GM21529 (cell line): ENCODE measurements at regions not wholly inside any gene's neighbourhood (a gene's known extent, or its start where the extent isn't known, plus 50 kb on each side); places are given as distances from the start of the nearest gene placed in this dataset.

ENCODE experiments used
- ATAC-seq: cut with Tn5 transposase; IDR thresholded peaks from one replicate; pipeline ENCODE4 v1.9.1; 2021; ENCODE audit not compliant: unreplicated experiment

DNA sequence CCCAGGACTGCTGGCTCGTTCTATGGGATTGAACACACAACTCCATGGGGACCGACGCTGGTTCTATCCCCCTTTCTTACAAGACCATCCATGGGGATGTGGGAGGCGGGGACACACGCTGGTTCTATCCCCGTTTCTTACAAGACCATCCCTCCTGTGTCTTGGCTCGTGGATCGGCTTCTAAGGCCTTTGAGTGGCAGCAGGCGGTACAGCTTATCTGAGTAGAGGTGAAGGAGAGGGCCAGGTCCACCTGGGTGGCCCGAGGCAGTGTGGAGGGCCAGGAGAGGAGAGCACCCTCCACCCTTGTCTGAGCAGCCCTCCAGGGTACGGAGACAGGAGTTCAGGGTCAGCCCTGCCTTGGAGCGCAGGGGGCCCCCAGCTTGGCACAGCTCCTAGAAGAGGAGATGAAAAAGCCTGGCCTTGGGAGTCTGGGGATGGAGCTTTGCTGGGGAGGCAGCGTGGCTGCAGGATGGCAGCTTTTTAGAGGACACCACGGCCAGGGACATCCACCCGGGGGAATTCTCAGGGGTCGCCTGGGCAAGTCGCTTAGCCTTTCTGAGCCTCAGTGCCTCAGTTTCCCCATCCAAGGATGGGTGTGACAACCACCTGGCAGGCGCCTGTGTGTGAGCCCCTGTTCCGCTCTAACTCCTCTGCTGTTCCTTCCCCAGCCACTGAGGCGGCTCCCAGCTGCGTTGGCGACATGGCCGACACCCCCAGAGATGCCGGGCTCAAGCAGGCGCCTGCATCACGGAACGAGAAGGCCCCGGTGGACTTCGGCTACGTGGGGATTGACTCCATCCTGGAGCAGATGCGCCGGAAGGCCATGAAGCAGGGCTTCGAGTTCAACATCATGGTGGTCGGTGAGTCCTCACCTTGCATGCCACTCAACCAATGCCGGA, 341.0 kb downstream of the SEC14L1 start:
- ATAC-seq, result no peak

DNA sequence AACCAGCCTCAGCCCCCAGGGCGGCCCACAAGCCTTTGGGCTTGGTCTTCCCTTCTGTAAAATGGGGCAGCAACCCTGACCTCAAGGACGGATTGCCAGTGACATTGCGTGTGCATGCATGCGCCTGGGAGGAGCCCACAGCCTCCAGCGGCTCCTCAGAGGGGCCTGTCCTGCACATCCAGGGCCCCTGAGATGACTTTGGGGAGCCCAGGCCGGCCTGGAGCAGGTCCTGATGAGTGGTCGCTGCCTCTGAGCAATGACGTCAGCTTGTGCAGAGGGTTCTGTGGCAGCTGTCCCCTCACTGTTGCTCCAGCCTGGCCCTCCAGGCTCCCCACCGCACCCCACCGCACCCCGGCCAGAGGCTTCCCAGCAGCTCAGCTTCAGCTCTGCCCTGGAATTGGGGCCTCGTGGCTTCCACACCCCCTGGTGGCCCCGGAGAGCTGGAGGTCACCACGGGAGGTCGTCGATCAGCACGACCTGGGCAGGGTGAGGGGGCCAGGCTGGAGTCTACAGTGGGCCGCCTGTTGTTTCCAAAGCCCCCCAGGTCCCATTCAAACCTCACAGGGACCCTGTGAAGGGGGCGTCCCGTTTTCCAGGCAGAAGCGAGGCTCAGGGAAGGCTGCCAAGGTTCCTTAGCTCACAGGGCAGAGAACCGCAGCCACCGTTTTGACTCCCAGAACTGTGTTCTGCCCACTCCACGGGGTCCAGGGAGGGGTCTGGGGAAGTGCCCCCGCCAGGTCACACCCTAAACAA, 341.8 kb downstream of the SEC14L1 start:
- no peak for ATAC-seq

- ATAC-seq, result no peak
These were observed 342.4 kb downstream of the SEC14L1 start for GRCh38 chr17:77483128-77483598.

- ATAC-seq, result no peak
These were observed 343.3 kb downstream of the SEC14L1 start for GRCh38 chr17:77484111-77484510.

GRCh38 chr17:77485089-77485833, 344.5 kb downstream of the SEC14L1 start:
- ATAC-seq, result no peak

DNA sequence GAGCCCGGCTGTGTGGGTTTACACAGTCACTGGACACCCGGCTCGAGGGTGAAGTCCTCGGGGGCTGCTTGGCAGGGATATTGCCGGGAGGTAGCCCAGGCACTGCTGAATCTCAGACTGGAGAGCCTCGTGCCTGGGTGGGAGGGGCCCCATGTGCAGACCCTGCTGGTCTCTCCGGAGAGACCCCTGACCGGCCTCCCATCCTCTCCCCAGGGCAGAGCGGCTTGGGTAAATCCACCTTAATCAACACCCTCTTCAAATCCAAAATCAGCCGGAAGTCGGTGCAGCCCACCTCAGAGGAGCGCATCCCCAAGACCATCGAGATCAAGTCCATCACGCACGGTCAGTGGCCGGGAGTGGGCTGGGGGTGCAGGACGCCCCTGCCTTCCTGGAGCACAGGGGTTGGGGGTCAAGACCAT, 346.5 kb downstream of the SEC14L1 start:
- ATAC-seq, result no peak

- ATAC-seq, result no peak
These were observed 347.1 kb downstream of the SEC14L1 start for GRCh38 chr17:77487677-77488530.

GRCh38 chr17:77488531-77489238, 347.9 kb downstream of the SEC14L1 start:
- no peak for ATAC-seq

DNA sequence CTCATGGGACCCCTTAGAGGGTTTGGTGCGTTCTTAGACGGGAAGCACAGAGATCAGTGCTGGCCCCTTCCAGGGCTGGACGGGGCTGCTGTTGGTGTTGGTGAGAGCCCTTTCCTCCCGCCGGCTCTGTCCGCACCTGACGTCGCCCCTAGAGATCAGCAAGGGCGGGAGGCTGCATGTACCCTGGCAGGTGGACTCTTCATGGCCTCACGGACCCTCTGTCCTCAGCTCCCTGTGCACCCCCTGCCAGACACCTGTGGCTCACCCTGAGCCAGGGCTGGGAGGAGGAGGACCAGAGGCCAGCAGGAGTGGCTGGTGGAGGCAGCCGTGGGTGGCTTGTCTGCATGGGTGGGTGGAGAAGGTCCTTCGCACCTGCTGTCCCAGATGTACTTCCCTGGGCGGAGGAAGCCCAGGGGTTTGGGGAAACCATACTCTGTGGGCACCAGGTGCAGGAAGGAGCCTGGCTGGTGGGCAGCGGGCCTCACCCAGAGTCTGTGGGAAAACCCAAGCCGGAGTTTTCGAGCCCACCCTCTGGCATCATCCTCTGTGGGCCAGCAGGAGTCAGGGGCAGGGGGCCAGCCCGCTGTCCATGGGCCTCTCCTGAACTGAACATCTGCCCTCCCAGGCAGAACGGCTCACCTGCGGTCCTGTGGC, 348.6 kb downstream of the SEC14L1 start:
- no peak for ATAC-seq

DNA sequence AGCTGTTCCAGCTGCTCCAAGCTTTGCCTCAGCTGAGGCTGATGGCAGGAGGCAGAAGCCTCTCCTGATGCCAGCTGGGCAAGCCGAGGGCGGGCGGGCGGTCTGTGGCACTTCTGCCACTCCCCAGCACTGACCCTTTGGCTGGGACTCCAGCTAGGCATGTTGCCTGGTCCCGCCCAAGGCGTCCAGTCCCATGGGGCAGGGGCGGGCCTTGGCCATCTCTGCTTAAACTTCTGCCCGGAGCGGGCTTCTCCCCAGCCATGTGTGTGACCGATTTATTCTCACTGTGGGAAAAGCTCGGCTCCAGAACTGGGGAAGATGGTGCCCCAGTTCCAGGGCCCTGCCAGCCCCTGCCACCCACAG, 349.1 kb downstream of the SEC14L1 start:
- ATAC-seq, result no peak

DNA sequence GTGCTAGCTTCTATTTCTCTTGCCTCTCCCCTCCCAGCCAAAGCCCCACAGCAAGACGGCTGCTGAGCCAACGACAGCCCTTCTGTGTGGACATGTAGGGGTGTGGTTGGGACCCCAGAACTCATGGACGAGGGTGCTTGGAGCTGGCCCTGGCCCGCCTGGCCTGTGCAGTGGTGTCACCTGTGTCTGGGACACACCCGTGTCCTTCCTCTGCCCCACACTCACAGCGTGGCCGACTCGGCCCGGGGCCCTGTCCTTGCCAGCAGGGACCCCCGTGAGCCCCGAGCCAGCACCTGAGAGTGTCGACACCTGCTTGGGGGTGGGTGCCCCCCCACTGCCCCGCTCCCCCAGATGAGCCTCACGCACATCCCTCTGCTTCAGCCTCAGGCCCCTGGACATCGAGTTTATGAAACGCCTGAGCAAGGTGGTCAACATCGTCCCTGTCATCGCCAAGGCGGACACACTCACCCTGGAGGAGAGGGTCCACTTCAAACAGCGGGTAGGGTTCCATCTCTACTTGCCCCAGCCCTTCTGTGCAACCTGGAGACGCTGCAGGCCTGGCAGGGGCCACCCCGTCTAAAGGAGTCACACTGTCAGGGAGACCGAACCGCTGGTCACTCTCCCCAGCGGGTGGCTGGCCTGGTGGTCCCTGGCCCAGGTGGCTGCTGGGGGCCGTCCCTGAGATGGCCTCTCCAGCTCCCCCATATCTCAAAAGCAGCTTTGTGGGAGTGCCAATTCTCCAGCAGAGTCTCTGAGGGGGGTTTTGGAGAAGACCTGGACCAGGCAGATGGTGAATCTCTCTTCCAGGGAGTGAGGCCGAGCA, 349.8 kb downstream of the SEC14L1 start:
- ATAC-seq, result no peak

DNA sequence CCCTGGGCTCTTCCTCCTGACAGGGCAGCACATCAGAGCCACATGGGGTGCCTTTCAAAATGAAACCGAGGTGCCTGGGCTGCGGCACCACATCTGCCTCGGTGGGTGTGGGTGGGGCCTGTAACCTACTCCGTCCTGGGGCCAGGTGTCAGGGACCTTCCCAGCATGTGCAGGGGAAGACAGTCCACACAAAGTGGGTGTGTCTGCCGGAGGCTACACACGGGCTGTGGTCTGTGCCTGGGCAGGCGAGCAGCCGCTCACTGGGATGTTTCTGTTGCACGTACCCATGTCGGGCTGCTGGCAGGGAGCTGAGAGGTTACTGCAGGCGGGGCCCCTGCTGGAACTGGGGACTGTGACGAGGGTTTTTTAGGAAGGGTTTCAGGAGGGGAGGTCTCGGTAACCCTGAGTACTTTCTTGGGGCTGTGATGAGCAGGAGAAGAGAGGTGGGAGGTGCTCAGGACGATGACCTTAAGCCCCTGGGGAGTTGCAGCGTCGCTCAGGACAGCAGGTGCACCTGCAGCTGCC, 351.2 kb downstream of the SEC14L1 start:
- ATAC-seq, result no peak

GRCh38 chr17:77492446-77493237, 351.9 kb downstream of the SEC14L1 start:
- ATAC-seq, result no peak

GRCh38 chr17:77493238-77493820, 352.6 kb downstream of the SEC14L1 start:
- ATAC-seq, result no peak

DNA sequence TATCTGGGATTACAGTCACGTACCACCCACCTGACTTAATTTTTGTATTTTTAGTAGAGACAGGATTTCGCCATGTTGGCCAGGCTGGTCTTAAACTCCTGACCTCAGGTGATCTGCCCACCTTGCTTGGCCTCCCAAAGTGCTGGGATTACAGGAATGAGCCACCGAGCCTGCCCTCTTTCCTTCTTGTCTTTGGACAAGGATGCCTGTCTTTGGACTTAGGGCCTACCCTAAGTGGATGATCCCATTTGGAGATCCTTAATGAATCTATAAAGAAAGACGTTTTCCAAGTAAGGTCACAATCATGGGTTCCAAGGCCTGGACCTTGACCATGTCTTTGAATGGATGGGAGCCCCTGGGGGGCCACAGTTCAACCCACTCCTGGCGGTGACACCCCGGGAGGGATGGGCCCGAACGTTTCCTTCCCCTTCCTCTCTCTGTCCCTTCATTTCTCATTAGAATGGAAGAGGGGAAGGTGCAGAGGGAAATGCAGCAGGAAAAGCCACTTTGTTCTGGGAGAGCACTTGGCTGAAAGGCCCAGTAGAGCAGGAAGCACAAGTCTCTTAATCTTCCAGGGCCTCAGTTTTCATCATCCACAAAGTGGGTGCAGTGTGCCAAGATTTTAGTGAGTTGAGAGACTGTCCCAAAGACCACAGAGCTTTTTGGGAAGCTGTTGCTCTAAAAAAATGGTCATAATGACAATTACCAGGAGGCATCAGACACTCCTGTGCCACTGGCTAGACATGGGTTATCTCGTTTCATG, 353.3 kb downstream of the SEC14L1 start:
- no peak for ATAC-seq

- no peak for ATAC-seq
These were observed 354.1 kb downstream of the SEC14L1 start for GRCh38 chr17:77494664-77495435.
